Lower leg skin (tissue), 4 donors: ENCODE measurements at regions not wholly inside any gene's neighbourhood (a gene's known extent, or its start where the extent isn't known, plus 50 kb on each side); places are given as distances from the start of the nearest gene placed in this dataset.

ENCODE experiments used
- DNase-seq, 2 donors: peaks; one replicate each; pipeline ENCODE4 v3.0.0-alpha.2; 2019; ENCODE audit warnings: low spot score in 2 of 2
- H3K4me3 ChIP-seq: fragments of 200-600 bp; sonication (generic); 2 replicates; pipeline ENCODE4 v1.5.1; 2017; ENCODE audit warnings: mild to moderate bottlenecking, low read depth; ENCODE audit not compliant: poor library complexity, severe bottlenecking
- POLR2A ChIP-seq, 2 donors: fragments of 450-650 bp; IDR thresholded peaks; one replicate each; pipeline ENCODE4 v1.6.1; 2016 to 2017; ENCODE audit warnings: antibody characterized with exemption in 2 of 2, mild to moderate bottlenecking in 1 of 2, moderate library complexity in 1 of 2
- WGBS, 2 donors: methylation state at CpG; one replicate each; pipeline ENCODE4 v1.1.5; 2018; 5-methylcytosine and 5-hydroxymethylcytosine counted together
- intact Hi-C: fragments of 100-400 bp; cut with DNase I; formaldehyde crosslinking; loops from one replicate; pipeline ENCODE4 v1.15.0; 2023; ENCODE audit warnings: low total_unique reads
- TF ChIP-seq, protein P1 (sequence below), 3 donors: fragments of 450-650 bp; IDR thresholded peaks; one replicate each; pipeline ENCODE4 v1.5.1; 2016; ENCODE audit warnings: antibody characterized with exemption in 3 of 3, mild to moderate bottlenecking in 3 of 3, moderate library complexity in 2 of 3

GRCh38 chr11:104286129-104286528 is 122.2 kb upstream of the PDGFD start:
- intact Hi-C loops, result no loop called here
- TF ChIP-seq, protein P1, sequence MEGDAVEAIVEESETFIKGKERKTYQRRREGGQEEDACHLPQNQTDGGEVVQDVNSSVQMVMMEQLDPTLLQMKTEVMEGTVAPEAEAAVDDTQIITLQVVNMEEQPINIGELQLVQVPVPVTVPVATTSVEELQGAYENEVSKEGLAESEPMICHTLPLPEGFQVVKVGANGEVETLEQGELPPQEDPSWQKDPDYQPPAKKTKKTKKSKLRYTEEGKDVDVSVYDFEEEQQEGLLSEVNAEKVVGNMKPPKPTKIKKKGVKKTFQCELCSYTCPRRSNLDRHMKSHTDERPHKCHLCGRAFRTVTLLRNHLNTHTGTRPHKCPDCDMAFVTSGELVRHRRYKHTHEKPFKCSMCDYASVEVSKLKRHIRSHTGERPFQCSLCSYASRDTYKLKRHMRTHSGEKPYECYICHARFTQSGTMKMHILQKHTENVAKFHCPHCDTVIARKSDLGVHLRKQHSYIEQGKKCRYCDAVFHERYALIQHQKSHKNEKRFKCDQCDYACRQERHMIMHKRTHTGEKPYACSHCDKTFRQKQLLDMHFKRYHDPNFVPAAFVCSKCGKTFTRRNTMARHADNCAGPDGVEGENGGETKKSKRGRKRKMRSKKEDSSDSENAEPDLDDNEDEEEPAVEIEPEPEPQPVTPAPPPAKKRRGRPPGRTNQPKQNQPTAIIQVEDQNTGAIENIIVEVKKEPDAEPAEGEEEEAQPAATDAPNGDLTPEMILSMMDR (IDR thresholded peaks at IDR 0.05), result no peak
- no peak for TF ChIP-seq POLR2A (IDR thresholded peaks at IDR 0.05)
- no peak for DNase-seq
- H3K4me3 ChIP-seq, result no peak overlapping the region
- 40 to 45% methylated on average over 1 of the region's 1 CpG for WGBS, 2 donors

DNA sequence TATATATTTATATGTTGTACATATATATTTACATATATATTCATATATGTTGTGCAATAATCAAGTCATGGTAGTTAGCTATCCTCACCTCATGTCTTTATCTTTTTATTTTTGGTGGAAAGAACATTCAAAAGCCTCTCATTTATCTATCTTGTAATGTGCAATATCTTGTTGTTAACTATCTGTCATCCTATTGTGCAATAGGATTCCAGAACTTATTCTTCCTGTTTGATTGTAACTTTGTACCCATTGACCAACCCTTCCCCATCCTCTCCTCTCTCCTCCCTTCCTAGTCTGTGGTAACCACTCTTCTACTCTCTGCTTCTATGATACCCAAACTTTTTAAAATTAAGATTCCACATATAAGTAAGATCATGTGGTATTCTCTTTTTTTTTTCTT is 115.6 kb upstream of the PDGFD start:
- DNase-seq, result no peak
- H3K4me3 ChIP-seq, result no peak overlapping the region
- intact Hi-C loops, result no loop called here
- no peak for TF ChIP-seq POLR2A (IDR thresholded peaks at IDR 0.05)
- TF ChIP-seq, protein P1 (IDR thresholded peaks at IDR 0.05), result no peak

- intact Hi-C loops, result no loop called here
- no peak overlapping the region for H3K4me3 ChIP-seq
- no peak for DNase-seq
- no peak for TF ChIP-seq POLR2A (IDR thresholded peaks at IDR 0.05)
- TF ChIP-seq, protein P1 (IDR thresholded peaks at IDR 0.05), result no peak
- WGBS, 2 donors, result 34 to 37% methylated on average over 2 of the region's 2 CpGs
Observed at GRCh38 chr11:104275992-104276391, 112.0 kb upstream of the PDGFD start.

GRCh38 chr11:104260456-104260855 is 96.5 kb upstream of the PDGFD start:
- DNase-seq, result no peak
- WGBS, 2 donors, result 33 to 42% methylated on average over 2 of the region's 2 CpGs
- intact Hi-C loops, result no loop called here
- TF ChIP-seq, protein P1 (IDR thresholded peaks at IDR 0.05), result no peak
- TF ChIP-seq POLR2A (IDR thresholded peaks at IDR 0.05), result no peak
- H3K4me3 ChIP-seq, result no peak overlapping the region

- no peak for TF ChIP-seq POLR2A (IDR thresholded peaks at IDR 0.05)
- TF ChIP-seq, protein P1 (IDR thresholded peaks at IDR 0.05), result no peak
- H3K4me3 ChIP-seq, result no peak overlapping the region
- DNase-seq, result no peak
- 62 to 66% methylated on average over 4 of the region's 4 CpGs for WGBS, 2 donors
- intact Hi-C loops, result no loop called here
Observed at GRCh38 chr11:104259121-104259610, 95.2 kb upstream of the PDGFD start.

- intact Hi-C loops, result no loop called here
- no peak overlapping the region for H3K4me3 ChIP-seq
- no peak for DNase-seq
- no peak for TF ChIP-seq POLR2A (IDR thresholded peaks at IDR 0.05)
- TF ChIP-seq, protein P1 (IDR thresholded peaks at IDR 0.05), result no peak
- 77 to 80% methylated on average over 2 of the region's 2 CpGs for WGBS, 2 donors
Observed at GRCh38 chr11:104256525-104256924, 92.6 kb upstream of the PDGFD start.
